ENCODE measurements at regions not wholly inside any gene's neighbourhood (a gene's known extent, or its start where the extent isn't known, plus 50 kb on each side); places are given as distances from the start of the nearest gene placed in this dataset.
"Not testable (repeated sequence)": the region's sequence is repeated elsewhere in the genome, so short reads cannot be mapped to it uniquely, and the experiment has no call there.

- H3K4me3 ChIP-seq (ENCODE audit: low read length) = no peak overlapping the region
- H3K27me3 ChIP-seq (ENCODE audit: insufficient read depth, low read length) = no peaks in the 10 kb centered on the region
- peak overlapping the region; percentile 89 for H3K27ac ChIP-seq (ENCODE audit: low read depth, low read length)
- peak overlapping the region; percentile 25; the same call in 1 of the 2 replicates for H3K9ac ChIP-seq (ENCODE audit: low read depth, low read length)
- peaks cover 6% of the 10 kb centered on the region; the same call in 1 of the 2 replicates for H3K36me3 ChIP-seq (ENCODE audit: insufficient read depth, low read length)
- H3K4me1 ChIP-seq (ENCODE audit: insufficient read depth, low read length) = peaks cover 32% of the 10 kb centered on the region
- H3K9me3 ChIP-seq (ENCODE audit: insufficient read depth, low read depth, low read length) = peaks cover 8% of the 10 kb centered on the region
- 67% methylated on average over 1 of the region's 1 CpG for WGBS
Measured at GRCh38 chr18:35826477-35826876, 146.0 kb upstream of the RMP24 start.

DNA sequence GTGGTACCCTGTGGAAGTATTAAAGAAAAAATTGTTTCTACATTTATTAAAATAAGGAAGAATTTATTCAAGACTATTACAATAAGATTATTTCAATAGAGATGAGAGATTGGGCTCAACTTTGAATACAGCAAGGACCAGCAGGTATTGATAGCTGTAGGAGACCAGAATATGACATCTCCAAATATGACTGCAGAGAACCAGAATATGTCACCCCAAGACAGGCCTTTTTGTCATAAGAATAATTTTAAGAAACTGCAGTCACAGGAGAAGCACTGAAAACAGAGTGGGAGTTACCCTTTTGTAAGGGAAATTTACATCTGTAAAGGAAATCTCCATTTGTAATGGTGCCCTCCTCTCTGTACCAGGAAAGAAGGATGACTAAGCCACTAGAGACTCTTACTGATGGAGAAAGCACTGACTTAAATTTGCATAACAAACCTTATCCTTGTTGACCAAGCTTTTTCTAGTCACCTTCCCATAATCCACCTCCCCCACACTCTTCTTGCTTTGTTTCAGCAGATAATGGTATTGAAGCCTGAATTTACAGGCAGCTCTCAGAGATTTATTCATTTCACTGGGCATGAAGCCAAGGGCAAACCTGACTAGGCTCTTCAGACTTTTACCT lies 145.1 kb upstream of the RMP24 start:
- peak overlapping the region; percentile 42 for H3K9ac ChIP-seq (ENCODE audit: low read depth, low read length)
- no peaks in the 10 kb centered on the region for H3K27me3 ChIP-seq (ENCODE audit: insufficient read depth, low read length)
- peaks cover 7% of the 10 kb centered on the region; the same call in 1 of the 2 replicates for H3K36me3 ChIP-seq (ENCODE audit: insufficient read depth, low read length)
- H3K4me3 ChIP-seq (ENCODE audit: low read length) = no peak overlapping the region
- peak overlapping the region; percentile 95 for H3K27ac ChIP-seq (ENCODE audit: low read depth, low read length)
- H3K4me1 ChIP-seq (ENCODE audit: insufficient read depth, low read length) = peaks cover 32% of the 10 kb centered on the region
- H3K9me3 ChIP-seq (ENCODE audit: insufficient read depth, low read depth, low read length) = peaks cover 17% of the 10 kb centered on the region

DNA sequence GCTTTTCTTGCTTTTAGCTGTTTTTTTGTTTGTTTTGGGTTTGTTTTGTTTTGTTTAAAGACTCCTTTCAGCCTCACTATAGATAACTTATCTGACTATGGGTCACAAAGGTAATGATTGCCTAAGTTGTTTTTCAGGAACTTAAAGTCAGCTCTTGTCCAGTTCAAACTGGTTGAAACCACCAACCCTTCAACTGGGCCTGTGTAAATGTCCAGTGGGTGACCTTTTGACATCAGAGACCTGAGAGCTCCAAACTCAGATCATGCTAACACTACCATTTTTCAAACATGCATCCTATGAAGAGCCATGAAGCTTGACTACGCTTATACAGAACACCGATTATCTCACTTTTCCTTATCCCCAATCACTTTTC lies 144.6 kb upstream of the RMP24 start:
- Histone ChIP-seq H3K27ac (ENCODE audit: low read depth, low read length) (peak overlapping the region; percentile 95), H3K9ac (ENCODE audit: low read depth, low read length) (peak overlapping the region; percentile 42), H3K4me1 (ENCODE audit: insufficient read depth, low read length) (peaks cover 30% of the 10 kb centered on the region), H3K27me3 (ENCODE audit: insufficient read depth, low read length) (no peaks in the 10 kb centered on the region), H3K36me3 (ENCODE audit: insufficient read depth, low read length) (peaks cover 7% of the 10 kb centered on the region; the same call in 1 of the 2 replicates), H3K9me3 (ENCODE audit: insufficient read depth, low read depth, low read length) (peaks cover 22% of the 10 kb centered on the region), H3K4me3 (ENCODE audit: low read length) (no peak overlapping the region)
- 97% methylated on average over 2 of the region's 2 CpGs for WGBS

DNA sequence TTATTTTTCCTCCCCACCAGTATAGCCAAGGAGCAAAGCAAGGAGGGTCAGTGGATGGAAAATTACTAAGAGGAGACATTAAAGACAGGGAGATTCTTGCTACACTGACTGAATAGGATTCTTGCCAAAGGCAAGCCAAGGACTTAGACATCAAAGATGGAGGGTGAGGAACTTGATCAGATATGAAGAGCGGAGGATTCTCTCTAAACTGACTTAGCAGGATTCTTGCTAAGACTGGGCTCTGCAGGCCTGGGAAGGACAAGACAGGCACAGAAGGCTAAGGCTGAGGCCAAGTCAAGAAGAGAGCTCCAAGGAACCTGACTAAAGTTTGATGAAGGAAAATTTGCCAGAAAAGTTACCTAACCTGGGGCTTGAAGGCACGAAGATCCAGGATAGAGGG lies 143.9 kb upstream of the RMP24 start:
- WGBS = 93% methylated on average over 2 of the region's 2 CpGs
- Histone ChIP-seq H3K9ac (ENCODE audit: low read depth, low read length) (peak overlapping the region; percentile 42), H3K27me3 (ENCODE audit: insufficient read depth, low read length) (no peaks in the 10 kb centered on the region), H3K36me3 (ENCODE audit: insufficient read depth, low read length) (peaks cover 7% of the 10 kb centered on the region; the same call in 1 of the 2 replicates), H3K27ac (ENCODE audit: low read depth, low read length) (peak overlapping the region; percentile 95), H3K4me3 (ENCODE audit: low read length) (no peak overlapping the region), H3K4me1 (ENCODE audit: insufficient read depth, low read length) (peaks cover 30% of the 10 kb centered on the region), H3K9me3 (ENCODE audit: insufficient read depth, low read depth, low read length) (peaks cover 29% of the 10 kb centered on the region)

DNA sequence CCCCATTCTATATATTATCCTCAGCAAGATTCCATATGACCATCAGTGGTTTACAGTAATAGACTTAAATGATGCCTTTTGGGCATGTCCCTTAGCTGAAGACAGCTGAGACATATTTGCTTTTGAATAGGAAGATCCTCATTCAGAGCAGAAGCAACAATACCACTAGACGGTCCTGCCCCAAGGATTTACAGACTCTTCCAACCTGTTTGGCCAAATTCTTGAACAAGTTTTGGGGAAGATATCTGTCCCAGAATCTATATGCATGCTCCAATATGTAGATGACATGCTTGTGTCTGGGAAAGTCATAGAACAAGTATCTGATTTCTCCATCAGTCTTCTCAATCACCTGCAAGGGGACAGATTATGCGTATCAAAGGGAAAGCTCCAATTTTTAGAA lies 137.1 kb upstream of the RMP24 start:
- H3K9me3 ChIP-seq (ENCODE audit: insufficient read depth, low read depth, low read length) = peaks cover 45% of the 10 kb centered on the region
- H3K36me3 ChIP-seq (ENCODE audit: insufficient read depth, low read length) = peaks cover 7% of the 10 kb centered on the region; the same call in 1 of the 2 replicates
- H3K9ac ChIP-seq (ENCODE audit: low read depth, low read length) = no peak overlapping the region
- no peaks in the 10 kb centered on the region for H3K27me3 ChIP-seq (ENCODE audit: insufficient read depth, low read length)
- no peak overlapping the region for H3K27ac ChIP-seq (ENCODE audit: low read depth, low read length)
- H3K4me3 ChIP-seq (ENCODE audit: low read length) = no peak overlapping the region
- WGBS = 94% methylated on average over 2 of the region's 2 CpGs
- no peaks in the 10 kb centered on the region for H3K4me1 ChIP-seq (ENCODE audit: insufficient read depth, low read length)

GRCh38 chr18:35835833-35836232 lies 136.6 kb upstream of the RMP24 start:
- no peak overlapping the region for H3K27ac ChIP-seq (ENCODE audit: low read depth, low read length)
- no peaks in the 10 kb centered on the region for H3K27me3 ChIP-seq (ENCODE audit: insufficient read depth, low read length)
- peaks cover 48% of the 10 kb centered on the region for H3K9me3 ChIP-seq (ENCODE audit: insufficient read depth, low read depth, low read length)
- H3K9ac ChIP-seq (ENCODE audit: low read depth, low read length) = no peak overlapping the region
- 100% methylated on average over 1 of the region's 2 CpGs for WGBS
- H3K4me1 ChIP-seq (ENCODE audit: insufficient read depth, low read length) = no peaks in the 10 kb centered on the region
- H3K4me3 ChIP-seq (ENCODE audit: low read length) = no peak overlapping the region
- peaks cover 7% of the 10 kb centered on the region; the same call in 1 of the 2 replicates for H3K36me3 ChIP-seq (ENCODE audit: insufficient read depth, low read length)

DNA sequence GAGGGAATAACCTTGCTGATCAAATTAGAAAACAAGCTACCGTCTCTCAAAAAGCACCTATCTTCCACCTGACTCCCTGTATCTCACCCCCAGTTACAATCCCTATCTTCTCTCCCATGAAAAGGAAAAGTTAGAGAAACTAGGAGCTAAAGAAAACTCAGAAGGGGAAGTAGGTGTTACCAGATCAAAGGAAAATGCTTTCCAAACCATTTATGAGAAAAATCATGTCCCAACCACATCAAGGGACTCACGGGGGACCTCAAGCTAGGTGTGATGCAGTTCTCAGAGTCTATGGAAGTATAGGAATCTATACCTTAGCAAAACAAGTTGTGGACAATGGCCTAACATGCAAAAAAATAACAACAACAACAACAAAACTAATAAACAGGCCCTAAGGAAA lies 135.5 kb upstream of the RMP24 start:
- peaks cover 41% of the 10 kb centered on the region for H3K9me3 ChIP-seq (ENCODE audit: insufficient read depth, low read depth, low read length)

DNA sequence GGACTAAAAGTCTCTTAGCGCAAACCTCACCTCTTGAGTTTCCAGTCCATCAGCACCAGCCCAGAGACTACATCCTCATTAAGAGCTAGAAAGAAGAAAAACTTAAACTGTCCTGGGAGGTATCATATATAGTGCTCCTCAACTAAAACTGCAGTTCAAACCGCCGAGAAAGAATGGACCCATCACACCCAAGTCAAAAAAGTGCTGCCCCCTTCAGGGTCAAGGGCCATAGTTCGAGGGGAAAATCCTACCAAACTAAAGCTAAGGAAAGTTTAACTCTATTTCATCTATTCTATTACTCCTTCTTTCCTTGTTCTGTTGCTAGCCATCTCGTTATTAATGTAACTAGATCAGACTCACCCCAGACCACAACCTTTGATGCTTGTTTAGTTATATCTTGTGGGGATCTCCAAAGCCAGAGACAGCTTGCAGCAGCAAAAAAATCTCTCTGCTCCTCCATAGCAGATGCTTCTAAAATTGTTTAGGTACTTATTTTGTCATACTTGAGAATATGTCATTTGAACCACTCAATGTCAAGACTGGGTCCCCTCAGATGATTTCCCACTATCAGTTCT lies 134.5 kb upstream of the RMP24 start:
- no peaks in the 10 kb centered on the region for H3K36me3 ChIP-seq (ENCODE audit: insufficient read depth, low read length)
- no peak overlapping the region for H3K27ac ChIP-seq (ENCODE audit: low read depth, low read length)
- no peak overlapping the region for H3K4me3 ChIP-seq (ENCODE audit: low read length)
- no peaks in the 10 kb centered on the region for H3K27me3 ChIP-seq (ENCODE audit: insufficient read depth, low read length)
- H3K9me3 ChIP-seq (ENCODE audit: insufficient read depth, low read depth, low read length) = peaks cover 30% of the 10 kb centered on the region
- H3K9ac ChIP-seq (ENCODE audit: low read depth, low read length) = no peak overlapping the region
- WGBS = 95% methylated on average over 5 of the region's 5 CpGs
- no peaks in the 10 kb centered on the region for H3K4me1 ChIP-seq (ENCODE audit: insufficient read depth, low read length)

More for the DNA sequence above, 135.5 kb upstream of the RMP24 start:
- no peaks in the 10 kb centered on the region for H3K36me3 ChIP-seq (ENCODE audit: insufficient read depth, low read length)
- H3K4me1 ChIP-seq (ENCODE audit: insufficient read depth, low read length) = no peaks in the 10 kb centered on the region
- H3K9ac ChIP-seq (ENCODE audit: low read depth, low read length) = no peak overlapping the region
- no peaks in the 10 kb centered on the region for H3K27me3 ChIP-seq (ENCODE audit: insufficient read depth, low read length)
- no peak overlapping the region for H3K4me3 ChIP-seq (ENCODE audit: low read length)
- whole genome bisulfite sequencing = 100% methylated on average over 1 of the region's 2 CpGs
- no peak overlapping the region for H3K27ac ChIP-seq (ENCODE audit: low read depth, low read length)

GRCh38 chr18:35841283-35841682 lies 131.2 kb upstream of the RMP24 start:
- Histone ChIP-seq H3K27me3 (ENCODE audit: insufficient read depth, low read length) (no peaks in the 10 kb centered on the region), H3K9ac (ENCODE audit: low read depth, low read length) (no peak overlapping the region), H3K36me3 (ENCODE audit: insufficient read depth, low read length) (no peaks in the 10 kb centered on the region), H3K4me3 (ENCODE audit: low read length) (no peak overlapping the region), H3K27ac (ENCODE audit: low read depth, low read length) (no peak overlapping the region), H3K4me1 (ENCODE audit: insufficient read depth, low read length) (no peaks in the 10 kb centered on the region), H3K9me3 (ENCODE audit: insufficient read depth, low read depth, low read length) (peaks cover 17% of the 10 kb centered on the region)
- 96% methylated on average over 2 of the region's 2 CpGs for WGBS

DNA sequence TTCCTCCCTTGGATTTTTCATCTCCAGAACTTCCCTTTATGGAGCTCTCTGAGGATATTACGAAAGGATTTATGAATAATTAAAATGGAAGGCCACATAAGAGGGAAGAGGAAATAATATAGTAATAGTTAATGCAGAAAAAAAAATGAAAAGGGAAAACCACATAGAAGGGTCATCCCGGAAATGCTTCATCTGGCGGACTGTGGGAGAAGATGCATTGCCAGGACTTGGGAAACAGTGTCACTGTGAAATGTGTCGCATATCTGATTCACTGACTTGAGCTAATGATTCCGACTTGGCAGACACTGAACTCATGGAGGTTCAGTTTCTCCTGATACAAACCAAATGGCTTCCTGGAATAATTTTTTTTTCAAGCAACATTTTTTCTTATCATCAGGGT lies 129.9 kb upstream of the RMP24 start:
- no peak overlapping the region for H3K27ac ChIP-seq (ENCODE audit: low read depth, low read length)
- H3K9ac ChIP-seq (ENCODE audit: low read depth, low read length) = no peak overlapping the region
- WGBS = 96% methylated on average over 5 of the region's 5 CpGs
- H3K27me3 ChIP-seq (ENCODE audit: insufficient read depth, low read length) = no peaks in the 10 kb centered on the region
- H3K4me1 ChIP-seq (ENCODE audit: insufficient read depth, low read length) = no peaks in the 10 kb centered on the region
- H3K4me3 ChIP-seq (ENCODE audit: low read length) = no peak overlapping the region
- peaks cover 17% of the 10 kb centered on the region for H3K9me3 ChIP-seq (ENCODE audit: insufficient read depth, low read depth, low read length)
- no peaks in the 10 kb centered on the region for H3K36me3 ChIP-seq (ENCODE audit: insufficient read depth, low read length)

DNA sequence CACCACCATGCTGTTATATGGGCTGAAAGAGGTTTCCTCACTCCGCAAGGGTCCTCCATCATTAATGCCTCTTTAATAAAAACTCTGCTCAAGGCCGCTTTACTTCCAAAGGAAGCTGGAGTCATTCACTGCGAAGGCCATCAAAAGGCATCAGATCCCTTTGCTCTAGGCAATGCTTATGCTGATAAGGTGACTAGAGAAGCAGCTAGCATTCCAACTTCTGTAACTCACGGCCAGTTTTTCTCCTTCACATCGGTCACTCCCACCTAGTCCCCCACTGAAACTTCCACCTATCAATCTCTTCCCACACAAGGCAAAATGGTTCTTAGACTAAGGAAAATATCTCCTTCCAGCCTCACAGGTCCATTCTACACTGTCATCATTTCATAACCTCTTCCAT lies 124.2 kb upstream of the RMP24 start:
- H3K4me3 ChIP-seq (ENCODE audit: low read length); H3K27me3 ChIP-seq (ENCODE audit: insufficient read depth, low read length); H3K36me3 ChIP-seq (ENCODE audit: insufficient read depth, low read length); H3K9me3 ChIP-seq (ENCODE audit: insufficient read depth, low read depth, low read length); H3K9ac ChIP-seq (ENCODE audit: low read depth, low read length): not testable (repeated sequence)
- 71% methylated on average over 5 of the region's 5 CpGs for WGBS
- Histone ChIP-seq H3K27ac (ENCODE audit: low read depth, low read length) (peak overlapping the region; percentile 82; the same call in 1 of the 2 replicates), H3K4me1 (ENCODE audit: insufficient read depth, low read length) (peaks cover 41% of the 10 kb centered on the region)
